ENCODE measurements at regions not wholly inside any gene's neighbourhood (a gene's known extent, or its start where the extent isn't known, plus 50 kb on each side); places are given as distances from the start of the nearest gene placed in this dataset.

GRCh38 chr1:234988536-234988935 is 140.1 kb downstream of the TOMM20 start:
- no peak overlapping the region for H3K4me3 ChIP-seq
- in situ Hi-C loops (cut with MboI; ENCODE audit: low pct_ligation_motif_present in 1 of 4, low pct_unique_long_range_greater_than_20kb in 1 of 4, low sequenced_read_pairs in 3 of 4) (loop anchor here in 2 of 4 donors (10.0 kb wide), 2 partner anchors 96 to 264 kb away; no protein-coding TSS in a partner anchor), intact Hi-C loops (cut with DNase I; ENCODE audit: low total_unique reads) (loop anchor here (5.0 to 10.0 kb wide), 2 partner anchors 376 to 454 kb away; partner anchors contain the start of gene IRF2BP2)
- no peaks in the 10 kb centered on the region for H3K9me3 ChIP-seq
- peak overlapping the region; percentile 84 to 91 (median 89) for H3K27ac ChIP-seq
- H3K27me3 ChIP-seq: no peaks in the 10 kb centered on the region
- DNase-seq: no peak
- TF ChIP-seq, protein P1, sequence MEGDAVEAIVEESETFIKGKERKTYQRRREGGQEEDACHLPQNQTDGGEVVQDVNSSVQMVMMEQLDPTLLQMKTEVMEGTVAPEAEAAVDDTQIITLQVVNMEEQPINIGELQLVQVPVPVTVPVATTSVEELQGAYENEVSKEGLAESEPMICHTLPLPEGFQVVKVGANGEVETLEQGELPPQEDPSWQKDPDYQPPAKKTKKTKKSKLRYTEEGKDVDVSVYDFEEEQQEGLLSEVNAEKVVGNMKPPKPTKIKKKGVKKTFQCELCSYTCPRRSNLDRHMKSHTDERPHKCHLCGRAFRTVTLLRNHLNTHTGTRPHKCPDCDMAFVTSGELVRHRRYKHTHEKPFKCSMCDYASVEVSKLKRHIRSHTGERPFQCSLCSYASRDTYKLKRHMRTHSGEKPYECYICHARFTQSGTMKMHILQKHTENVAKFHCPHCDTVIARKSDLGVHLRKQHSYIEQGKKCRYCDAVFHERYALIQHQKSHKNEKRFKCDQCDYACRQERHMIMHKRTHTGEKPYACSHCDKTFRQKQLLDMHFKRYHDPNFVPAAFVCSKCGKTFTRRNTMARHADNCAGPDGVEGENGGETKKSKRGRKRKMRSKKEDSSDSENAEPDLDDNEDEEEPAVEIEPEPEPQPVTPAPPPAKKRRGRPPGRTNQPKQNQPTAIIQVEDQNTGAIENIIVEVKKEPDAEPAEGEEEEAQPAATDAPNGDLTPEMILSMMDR (IDR thresholded peaks at IDR 0.05): no peak
- TF ChIP-seq POLR2A (IDR thresholded peaks at IDR 0.05): no peak
- no peak for TF ChIP-seq POLR2AphosphoS5 (IDR thresholded peaks at IDR 0.05)
- TF ChIP-seq EP300 (IDR thresholded peaks at IDR 0.05; ENCODE audit: low read depth): no peak
- 83 to 84% methylated on average over 2 to 4 of the region's 4 CpGs for WGBS, 2 donors (ENCODE audit: low coverage in 1 of 2)
- no peaks in the 10 kb centered on the region for H3K36me3 ChIP-seq
- H3K4me1 ChIP-seq: peaks cover 27 to 34% (median 30%) of the 10 kb centered on the region in 4 donors

DNA sequence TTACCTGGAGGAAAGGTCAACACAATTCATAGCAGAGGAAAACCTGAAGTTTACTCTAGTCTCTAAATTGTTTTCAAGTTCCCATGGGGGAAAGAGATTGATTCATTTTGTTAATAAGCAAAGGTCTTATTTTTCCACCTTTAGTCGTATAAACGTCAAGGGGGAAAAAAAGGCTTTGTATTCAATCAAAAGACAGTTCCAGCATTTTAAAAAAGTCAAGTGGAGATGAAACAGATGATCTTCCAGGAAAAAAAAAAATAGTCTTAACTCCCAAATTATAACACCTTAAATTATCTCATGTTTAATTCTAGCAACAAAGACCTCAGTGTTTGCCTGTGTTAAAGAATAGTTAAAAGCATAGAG is 140.5 kb downstream of the TOMM20 start:
- Histone ChIP-seq H3K9me3 (no peaks in the 10 kb centered on the region), H3K27ac (peak overlapping the region; percentile 84 to 91 (median 89)), H3K4me1 (peaks cover 27 to 34% (median 30%) of the 10 kb centered on the region in 4 donors), H3K27me3 (no peaks in the 10 kb centered on the region), H3K36me3 (no peaks in the 10 kb centered on the region), H3K4me3 (no peak overlapping the region)
- in situ Hi-C loops (cut with MboI; ENCODE audit: low pct_ligation_motif_present in 1 of 4, low pct_unique_long_range_greater_than_20kb in 1 of 4, low sequenced_read_pairs in 3 of 4): loop anchor here in 2 of 4 donors (10.0 kb wide), 2 partner anchors 97 to 263 kb away; no protein-coding TSS in a partner anchor
- TF ChIP-seq, protein P1 (IDR thresholded peaks at IDR 0.05): no peak
- TF ChIP-seq POLR2A (IDR thresholded peaks at IDR 0.05) (no peak), POLR2AphosphoS5 (IDR thresholded peaks at IDR 0.05) (peak; percentile 60 to 91 (median 76)), EP300 (IDR thresholded peaks at IDR 0.05; ENCODE audit: low read depth) (peak; percentile 8)
- DNase-seq: no peak
- intact Hi-C loops (cut with DNase I; ENCODE audit: low total_unique reads): loop anchor here (5.0 to 10.0 kb wide), 2 partner anchors 376 to 453 kb away; partner anchors contain the start of gene IRF2BP2
- WGBS, 2 donors (ENCODE audit: low coverage in 1 of 2): 51 to 69% methylated on average over 2 of the region's 2 CpGs

DNA sequence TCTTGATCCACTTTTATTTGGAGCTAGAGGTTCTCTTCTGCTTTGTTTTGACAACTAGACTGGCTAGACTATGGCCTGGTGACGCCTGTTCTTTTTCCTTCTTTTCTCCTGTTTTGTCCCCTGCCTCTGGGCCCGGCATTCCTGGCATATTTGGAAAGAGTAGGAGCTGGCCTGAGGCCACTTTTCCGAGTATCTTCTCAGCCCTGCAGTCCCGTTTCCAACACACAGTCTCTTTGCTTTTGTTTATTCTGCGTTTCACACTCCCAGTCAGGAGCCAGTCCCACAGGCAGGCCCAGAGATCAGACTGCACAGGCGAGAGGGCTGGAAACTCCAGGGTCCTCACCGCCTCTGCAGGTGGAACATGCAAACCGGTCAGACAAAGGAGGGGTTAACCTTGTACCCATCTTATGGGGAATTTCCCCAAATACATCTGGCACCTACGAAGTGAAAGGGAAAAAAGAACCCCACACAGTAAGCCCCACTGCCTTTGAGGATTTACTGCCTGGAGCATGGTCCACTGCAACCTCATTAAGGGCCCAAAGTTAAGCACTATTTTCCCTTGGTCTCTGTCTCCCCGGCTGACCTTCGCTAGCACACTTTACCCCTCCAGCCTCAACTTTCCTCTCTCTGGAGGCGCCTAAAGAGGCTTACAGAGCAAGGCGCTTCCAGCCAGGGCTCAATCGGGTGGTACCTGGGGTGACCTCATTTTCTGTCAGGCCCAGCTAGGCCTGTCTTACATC is 141.1 kb downstream of the TOMM20 start:
- no peaks in the 10 kb centered on the region for H3K27me3 ChIP-seq
- peaks cover 27 to 34% (median 30%) of the 10 kb centered on the region in 4 donors for H3K4me1 ChIP-seq
- DNase-seq: peak; percentile 68
- TF ChIP-seq POLR2AphosphoS5 (IDR thresholded peaks at IDR 0.05): peak; percentile 57 to 70 (median 69)
- TF ChIP-seq, protein P1 (IDR thresholded peaks at IDR 0.05): no peak
- no peaks in the 10 kb centered on the region for H3K9me3 ChIP-seq
- intact Hi-C loops (cut with DNase I; ENCODE audit: low total_unique reads) (loop anchor here (5.0 to 10.0 kb wide), 2 partner anchors 375 to 453 kb away; partner anchors contain the start of gene IRF2BP2), in situ Hi-C loops (cut with MboI; ENCODE audit: low pct_ligation_motif_present in 1 of 4, low pct_unique_long_range_greater_than_20kb in 1 of 4, low sequenced_read_pairs in 3 of 4) (loop anchor here in 2 of 4 donors (10.0 kb wide), 2 partner anchors 97 to 263 kb away; no protein-coding TSS in a partner anchor)
- 25 to 28% methylated on average over 5 to 14 of the region's 14 CpGs for WGBS, 2 donors (ENCODE audit: low coverage in 1 of 2)
- no peak overlapping the region for H3K4me3 ChIP-seq
- peak overlapping the region; percentile 84 to 91 (median 89) for H3K27ac ChIP-seq
- H3K36me3 ChIP-seq: no peaks in the 10 kb centered on the region

- in situ Hi-C loops (cut with MboI; ENCODE audit: low pct_ligation_motif_present in 1 of 4, low pct_unique_long_range_greater_than_20kb in 1 of 4, low sequenced_read_pairs in 3 of 4): loop anchor here in 2 of 4 donors (10.0 kb wide), 2 partner anchors 98 to 262 kb away; no protein-coding TSS in a partner anchor
- H3K27ac ChIP-seq: peak overlapping the region; percentile 84 to 91 (median 89)
- intact Hi-C loops (cut with DNase I; ENCODE audit: low total_unique reads): loop anchor here (5.0 to 10.0 kb wide), 2 partner anchors 375 to 452 kb away; partner anchors contain the start of gene IRF2BP2
- H3K9me3 ChIP-seq: no peaks in the 10 kb centered on the region
- TF ChIP-seq, protein P1 (IDR thresholded peaks at IDR 0.05): no peak
- TF ChIP-seq POLR2A (IDR thresholded peaks at IDR 0.05) (no peak), EP300 (IDR thresholded peaks at IDR 0.05; ENCODE audit: low read depth) (no peak), POLR2AphosphoS5 (IDR thresholded peaks at IDR 0.05) (no peak)
- H3K27me3 ChIP-seq: no peaks in the 10 kb centered on the region
- H3K36me3 ChIP-seq: no peaks in the 10 kb centered on the region
- WGBS, 2 donors (ENCODE audit: low coverage in 1 of 2): 43 to 62% methylated on average over 4 to 9 of the region's 9 CpGs
- peaks cover 27 to 34% (median 30%) of the 10 kb centered on the region in 4 donors for H3K4me1 ChIP-seq
- H3K4me3 ChIP-seq: no peak overlapping the region
- DNase-seq: no peak
These were observed 141.8 kb downstream of the TOMM20 start for GRCh38 chr1:234986750-234987414.

Measured in transverse colon (tissue), 4 donors.